ENCODE measurements at regions not wholly inside any gene's neighbourhood (a gene's known extent, or its start where the extent isn't known, plus 50 kb on each side); places are given as distances from the start of the nearest gene placed in this dataset.
"Not testable (repeated sequence)": the region's sequence is repeated elsewhere in the genome, so short reads cannot be mapped to it uniquely, and the experiment has no call there.

DNA sequence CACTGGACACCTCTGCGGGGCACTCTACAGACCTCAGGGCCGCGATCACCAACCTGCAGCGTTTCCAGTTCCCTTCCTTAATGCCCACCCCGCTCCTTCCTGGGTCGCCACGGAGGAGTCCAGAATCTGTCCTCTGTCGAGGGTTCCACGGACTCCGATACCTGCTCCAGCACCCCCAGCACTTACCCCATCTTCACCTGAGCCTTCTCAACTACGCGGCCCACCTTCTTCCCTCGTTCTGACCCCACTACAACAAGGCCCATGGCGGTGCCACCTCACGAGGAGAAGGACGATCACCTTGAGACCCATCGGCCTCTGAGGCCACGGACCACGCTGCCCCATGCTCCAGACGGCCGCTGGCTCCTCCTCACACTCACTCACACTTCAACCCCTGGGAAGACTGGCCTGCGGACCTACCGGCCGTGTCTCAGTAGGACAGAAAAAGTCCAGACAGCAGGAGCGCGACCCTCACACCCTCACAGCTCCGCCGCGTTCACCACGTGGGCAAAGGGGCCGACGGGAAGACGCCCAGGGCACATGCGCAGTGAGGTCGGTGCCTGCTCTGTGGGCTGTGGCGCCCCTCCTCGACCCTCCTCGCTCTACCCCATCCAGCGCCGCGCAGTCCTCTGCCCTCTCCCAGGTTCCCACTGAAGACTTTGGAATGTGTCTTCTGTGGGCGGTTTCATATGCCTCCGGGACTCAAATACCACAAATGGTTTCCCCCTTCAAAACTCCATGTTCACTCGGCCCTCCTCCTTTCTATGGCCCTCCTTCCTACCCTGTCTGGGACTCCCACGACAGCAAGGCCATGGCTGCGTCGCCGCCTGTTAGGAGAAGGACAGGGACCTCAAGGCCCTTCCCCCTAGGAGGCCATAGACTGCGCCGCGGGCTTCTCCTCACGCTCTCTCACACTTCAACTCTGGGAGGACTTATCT, 193.9 kb upstream of the PHF14 start:
- TF ChIP-seq, protein P1, sequence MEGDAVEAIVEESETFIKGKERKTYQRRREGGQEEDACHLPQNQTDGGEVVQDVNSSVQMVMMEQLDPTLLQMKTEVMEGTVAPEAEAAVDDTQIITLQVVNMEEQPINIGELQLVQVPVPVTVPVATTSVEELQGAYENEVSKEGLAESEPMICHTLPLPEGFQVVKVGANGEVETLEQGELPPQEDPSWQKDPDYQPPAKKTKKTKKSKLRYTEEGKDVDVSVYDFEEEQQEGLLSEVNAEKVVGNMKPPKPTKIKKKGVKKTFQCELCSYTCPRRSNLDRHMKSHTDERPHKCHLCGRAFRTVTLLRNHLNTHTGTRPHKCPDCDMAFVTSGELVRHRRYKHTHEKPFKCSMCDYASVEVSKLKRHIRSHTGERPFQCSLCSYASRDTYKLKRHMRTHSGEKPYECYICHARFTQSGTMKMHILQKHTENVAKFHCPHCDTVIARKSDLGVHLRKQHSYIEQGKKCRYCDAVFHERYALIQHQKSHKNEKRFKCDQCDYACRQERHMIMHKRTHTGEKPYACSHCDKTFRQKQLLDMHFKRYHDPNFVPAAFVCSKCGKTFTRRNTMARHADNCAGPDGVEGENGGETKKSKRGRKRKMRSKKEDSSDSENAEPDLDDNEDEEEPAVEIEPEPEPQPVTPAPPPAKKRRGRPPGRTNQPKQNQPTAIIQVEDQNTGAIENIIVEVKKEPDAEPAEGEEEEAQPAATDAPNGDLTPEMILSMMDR (IDR thresholded peaks at IDR 0.05; ENCODE audit: control insufficient read depth, insufficient read depth, low read depth, low read length, missing control alignments) = no peak
- H3K4me3 ChIP-seq (ENCODE audit: control insufficient read depth, low read depth, low read length) = no peak overlapping the region
- no peak for DNase-seq (ENCODE audit: low read depth)

DNA sequence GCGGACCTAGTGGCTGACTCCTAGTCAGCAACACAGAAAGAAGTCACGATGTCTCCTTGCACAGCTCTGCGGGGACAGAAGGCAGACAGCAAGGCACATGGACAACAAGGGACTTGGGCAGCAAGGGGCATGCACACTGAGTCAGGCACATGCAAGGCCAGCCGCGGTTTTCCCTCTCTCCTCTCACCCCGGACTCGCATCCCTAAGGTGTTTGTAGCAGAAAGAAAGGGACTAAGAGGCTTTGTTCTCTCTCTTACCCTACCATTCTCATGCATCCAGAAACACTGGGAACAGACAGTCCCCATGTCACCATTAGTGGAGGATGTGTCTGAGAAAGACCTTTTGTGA, 193.3 kb upstream of the PHF14 start:
- no peak for DNase-seq (ENCODE audit: low read depth)

DNA sequence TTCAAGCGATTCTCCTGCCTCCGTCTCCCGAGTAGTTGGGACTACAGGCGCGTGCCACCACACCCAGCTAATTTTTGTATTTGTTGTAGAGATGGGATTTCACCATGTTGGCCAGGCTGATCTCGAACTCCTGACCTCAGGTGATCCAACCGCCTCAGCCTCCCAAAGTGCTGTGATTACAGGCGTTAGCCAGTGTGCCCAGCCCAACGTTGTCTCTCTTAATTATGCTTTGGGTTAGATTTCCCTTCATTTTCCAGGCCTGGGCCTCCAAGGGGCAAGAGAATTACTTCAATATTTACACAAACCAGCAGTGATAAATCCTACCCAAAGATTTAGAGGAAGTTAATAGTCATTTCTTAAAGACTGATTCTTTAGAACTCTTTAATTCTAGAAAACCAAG, 186.7 kb upstream of the PHF14 start:
- DNase-seq (ENCODE audit: low read depth); H3K4me3 ChIP-seq (ENCODE audit: control insufficient read depth, low read depth, low read length): not testable (repeated sequence)

More for the DNA sequence above, 193.3 kb upstream of the PHF14 start:
- H3K4me3 ChIP-seq (ENCODE audit: control insufficient read depth, low read depth, low read length) = no peak overlapping the region
- TF ChIP-seq, protein P1 (IDR thresholded peaks at IDR 0.05; ENCODE audit: control insufficient read depth, insufficient read depth, low read depth, low read length, missing control alignments) = no peak

DNA sequence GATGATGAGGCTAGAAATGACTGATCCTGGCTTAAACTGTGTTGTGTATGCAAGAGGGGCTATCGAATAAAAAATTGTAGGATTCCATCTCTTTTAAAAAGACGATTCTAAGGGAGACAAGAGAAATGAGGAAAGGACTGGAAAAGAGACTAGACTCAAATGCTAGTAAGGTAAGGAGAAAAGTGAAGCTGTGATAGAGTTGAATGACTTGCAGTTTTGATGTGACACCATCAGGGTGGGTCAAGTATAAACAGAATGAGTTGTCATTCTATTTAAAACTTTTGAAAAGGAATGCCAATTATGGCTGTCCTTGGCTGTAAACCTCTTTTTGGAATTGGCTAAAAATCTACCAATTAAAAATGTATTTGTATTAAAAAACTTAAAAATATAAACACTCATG, 184.5 kb upstream of the PHF14 start:
- TF ChIP-seq, protein P1 (IDR thresholded peaks at IDR 0.05; ENCODE audit: control insufficient read depth, insufficient read depth, low read depth, low read length, missing control alignments) = no peak
- H3K4me3 ChIP-seq (ENCODE audit: control insufficient read depth, low read depth, low read length) = no peak overlapping the region
- no peak for DNase-seq (ENCODE audit: low read depth)

DNA sequence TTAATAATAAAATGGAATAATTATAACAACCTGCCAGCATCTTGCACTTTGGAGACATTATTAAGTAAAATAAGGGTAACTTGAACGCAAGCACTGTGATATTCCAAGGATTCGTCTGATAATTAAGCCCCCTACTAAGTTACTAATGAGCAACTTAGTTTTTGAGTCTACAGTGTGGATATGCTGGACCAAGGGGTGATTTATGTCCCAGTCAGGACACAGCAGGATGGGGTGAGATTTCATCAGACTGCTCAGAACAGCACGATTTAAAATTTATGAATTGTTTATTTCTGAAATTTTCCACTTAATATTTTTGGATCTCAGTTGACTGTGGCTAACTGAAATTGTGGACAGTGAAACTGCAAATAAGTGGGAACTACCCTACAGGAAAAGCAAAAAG, 182.8 kb upstream of the PHF14 start:
- TF ChIP-seq, protein P1 (IDR thresholded peaks at IDR 0.05; ENCODE audit: control insufficient read depth, insufficient read depth, low read depth, low read length, missing control alignments) = no peak
- no peak for DNase-seq (ENCODE audit: low read depth)
- H3K4me3 ChIP-seq (ENCODE audit: control insufficient read depth, low read depth, low read length) = no peak overlapping the region

DNA sequence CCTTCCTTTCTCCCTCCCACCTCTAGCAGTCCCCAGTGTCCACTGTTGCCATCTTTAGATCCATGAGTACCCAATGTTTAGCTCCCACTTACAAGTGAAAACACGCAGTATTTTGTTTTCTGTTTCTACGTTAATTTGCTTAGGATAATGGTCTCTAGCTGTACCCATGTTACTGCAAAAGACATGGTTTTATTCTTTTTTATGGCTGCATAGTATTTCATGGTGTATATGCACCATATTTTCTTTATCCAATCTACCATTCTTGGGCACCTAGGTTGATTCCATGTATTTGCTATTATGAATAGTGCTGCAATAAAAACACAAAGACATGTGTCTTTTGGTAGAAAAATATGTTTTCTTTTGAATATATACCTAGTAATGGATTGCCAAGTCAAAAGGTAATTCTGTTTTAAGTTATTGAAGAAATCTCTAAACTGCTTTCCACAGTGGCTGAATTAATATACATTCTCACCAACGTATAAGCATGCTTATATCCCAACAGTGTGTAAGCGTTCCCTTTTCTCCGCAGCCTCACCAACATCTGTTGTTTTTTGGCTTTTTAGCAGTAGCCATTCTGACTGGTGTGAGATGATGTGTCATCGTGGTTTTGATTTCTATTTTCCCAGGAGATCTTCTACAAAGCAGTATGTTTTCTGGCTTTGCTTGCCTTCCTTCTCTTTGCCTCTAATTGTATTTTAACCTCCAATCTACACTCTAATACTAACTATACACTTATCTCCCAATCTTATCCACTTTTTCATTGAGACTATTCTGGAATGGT, 179.5 kb upstream of the PHF14 start:
- TF ChIP-seq, protein P1 (IDR thresholded peaks at IDR 0.05; ENCODE audit: control insufficient read depth, insufficient read depth, low read depth, low read length, missing control alignments) = no peak
- H3K4me3 ChIP-seq (ENCODE audit: control insufficient read depth, low read depth, low read length) = no peak overlapping the region
- DNase-seq (ENCODE audit: low read depth) = no peak

DNA sequence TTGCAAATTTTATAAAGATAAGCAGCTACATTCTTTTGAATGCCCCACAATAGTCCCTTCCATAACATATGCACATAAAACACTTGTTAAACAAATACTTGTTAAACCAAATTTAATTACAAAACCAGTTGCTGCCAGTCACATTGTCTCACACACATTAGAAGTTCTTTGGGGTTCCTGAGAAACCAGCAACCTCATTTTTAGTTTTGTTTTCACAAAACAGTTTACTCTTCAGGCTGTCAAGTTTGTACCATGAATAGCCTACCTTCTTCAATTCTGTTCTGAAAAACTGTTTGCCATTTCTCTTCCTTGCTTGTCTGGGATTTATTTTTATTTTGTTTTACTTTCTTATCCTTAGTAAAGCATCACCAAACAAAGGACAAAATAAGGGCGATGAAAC, 176.5 kb upstream of the PHF14 start:
- TF ChIP-seq, protein P1 (IDR thresholded peaks at IDR 0.05; ENCODE audit: control insufficient read depth, insufficient read depth, low read depth, low read length, missing control alignments) = no peak
- H3K4me3 ChIP-seq (ENCODE audit: control insufficient read depth, low read depth, low read length) = no peak overlapping the region

More for the DNA sequence above, 176.5 kb upstream of the PHF14 start:
- no peak for DNase-seq (ENCODE audit: low read depth)

All from AG09309 (cell line).